ENCODE measurements at regions not wholly inside any gene's neighbourhood (a gene's known extent, or its start where the extent isn't known, plus 50 kb on each side); places are given as distances from the start of the nearest gene placed in this dataset.

GRCh38 chr3:56868706-56869105 lies 67.0 kb upstream of the ARHGEF3 start:
- Histone ChIP-seq H3K36me3 (ENCODE audit: control insufficient read depth, insufficient read depth, low read length) (no peaks in the 10 kb centered on the region), H3K4me1 (ENCODE audit: control insufficient read depth, insufficient read depth, low read length, poor library complexity, severe bottlenecking) (peaks cover 6% of the 10 kb centered on the region), H3K27ac (ENCODE audit: low read depth, low read length, severe bottlenecking) (no peak overlapping the region), H3K4me3 (ENCODE audit: extremely low read depth, insufficient read depth, low read length, poor library complexity, severe bottlenecking) (no peak overlapping the region), H3K9me3 (ENCODE audit: control insufficient read depth, low read length) (no peaks in the 10 kb centered on the region)
- WGBS, 2 experiments (ENCODE audit: insufficient coverage in 2 of 2): 88% methylated on average over 2 of the region's 5 CpGs; no CpG with 5 or more reads in 1 of the 2 experiments

GRCh38 chr3:56867671-56868070 lies 65.9 kb upstream of the ARHGEF3 start:
- WGBS, 2 experiments (ENCODE audit: insufficient coverage in 2 of 2): 84 to 95% methylated on average over 4 of the region's 4 CpGs
- H3K36me3 ChIP-seq (ENCODE audit: control insufficient read depth, insufficient read depth, low read length): no peaks in the 10 kb centered on the region
- H3K27ac ChIP-seq (ENCODE audit: low read depth, low read length, severe bottlenecking): no peak overlapping the region
- no peaks in the 10 kb centered on the region for H3K9me3 ChIP-seq (ENCODE audit: control insufficient read depth, low read length)
- H3K4me3 ChIP-seq (ENCODE audit: extremely low read depth, insufficient read depth, low read length, poor library complexity, severe bottlenecking): no peak overlapping the region
- H3K4me1 ChIP-seq (ENCODE audit: control insufficient read depth, insufficient read depth, low read length, poor library complexity, severe bottlenecking): peaks cover 6% of the 10 kb centered on the region

- 100% methylated on average over 3 of the region's 6 CpGs; no CpG with 5 or more reads in 1 of the 2 experiments for WGBS, 2 experiments (ENCODE audit: insufficient coverage in 2 of 2)
- Histone ChIP-seq H3K4me3 (ENCODE audit: extremely low read depth, insufficient read depth, low read length, poor library complexity, severe bottlenecking) (no peak overlapping the region), H3K9me3 (ENCODE audit: control insufficient read depth, low read length) (no peaks in the 10 kb centered on the region), H3K4me1 (ENCODE audit: control insufficient read depth, insufficient read depth, low read length, poor library complexity, severe bottlenecking) (peaks cover 24% of the 10 kb centered on the region), H3K27ac (ENCODE audit: low read depth, low read length, severe bottlenecking) (no peak overlapping the region), H3K36me3 (ENCODE audit: control insufficient read depth, insufficient read depth, low read length) (no peaks in the 10 kb centered on the region)
These were observed 63.3 kb upstream of the ARHGEF3 start for GRCh38 chr3:56864918-56865524.

- Histone ChIP-seq H3K27ac (ENCODE audit: low read depth, low read length, severe bottlenecking) (no peak overlapping the region), H3K9me3 (ENCODE audit: control insufficient read depth, low read length) (no peaks in the 10 kb centered on the region), H3K4me1 (ENCODE audit: control insufficient read depth, insufficient read depth, low read length, poor library complexity, severe bottlenecking) (peaks cover 19% of the 10 kb centered on the region), H3K4me3 (ENCODE audit: extremely low read depth, insufficient read depth, low read length, poor library complexity, severe bottlenecking) (no peak overlapping the region), H3K36me3 (ENCODE audit: control insufficient read depth, insufficient read depth, low read length) (no peaks in the 10 kb centered on the region)
These were observed 62.3 kb upstream of the ARHGEF3 start for GRCh38 chr3:56864090-56864489.

GRCh38 chr3:56862352-56863062 lies 60.8 kb upstream of the ARHGEF3 start:
- no peaks in the 10 kb centered on the region for H3K36me3 ChIP-seq (ENCODE audit: control insufficient read depth, insufficient read depth, low read length)
- H3K4me3 ChIP-seq (ENCODE audit: extremely low read depth, insufficient read depth, low read length, poor library complexity, severe bottlenecking): no peak overlapping the region
- H3K9me3 ChIP-seq (ENCODE audit: control insufficient read depth, low read length): no peaks in the 10 kb centered on the region
- H3K4me1 ChIP-seq (ENCODE audit: control insufficient read depth, insufficient read depth, low read length, poor library complexity, severe bottlenecking): peaks cover 27% of the 10 kb centered on the region
- WGBS, 2 experiments (ENCODE audit: insufficient coverage in 2 of 2): 83 to 86% methylated on average over 3 to 4 of the region's 6 CpGs
- peak overlapping the region; percentile 73 for H3K27ac ChIP-seq (ENCODE audit: low read depth, low read length, severe bottlenecking)

DNA sequence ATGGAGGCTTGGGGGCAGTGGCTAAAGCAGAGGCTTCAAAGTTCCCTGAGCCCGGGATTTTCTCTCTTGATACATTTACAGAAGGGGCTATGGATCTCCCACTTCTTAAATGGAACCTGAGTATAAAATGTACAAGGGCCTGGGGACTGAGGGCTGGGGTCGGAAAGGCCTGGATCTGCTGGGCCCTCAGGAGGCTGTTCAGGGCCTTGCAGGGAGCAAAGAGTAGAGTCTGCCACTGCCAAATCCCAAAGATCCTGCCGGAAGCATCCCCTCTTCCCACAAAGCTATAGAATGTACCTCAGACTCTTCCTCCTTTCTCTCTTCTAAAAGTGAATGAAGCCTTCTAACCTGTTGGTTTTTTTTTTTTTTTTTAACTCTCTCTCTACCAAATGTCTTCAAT lies 59.8 kb upstream of the ARHGEF3 start:
- Histone ChIP-seq H3K9me3 (ENCODE audit: control insufficient read depth, low read length) (no peaks in the 10 kb centered on the region), H3K4me1 (ENCODE audit: control insufficient read depth, insufficient read depth, low read length, poor library complexity, severe bottlenecking) (peaks cover 32% of the 10 kb centered on the region), H3K4me3 (ENCODE audit: extremely low read depth, insufficient read depth, low read length, poor library complexity, severe bottlenecking) (no peak overlapping the region), H3K36me3 (ENCODE audit: control insufficient read depth, insufficient read depth, low read length) (no peaks in the 10 kb centered on the region), H3K27ac (ENCODE audit: low read depth, low read length, severe bottlenecking) (no peak overlapping the region)
- WGBS, 2 experiments (ENCODE audit: insufficient coverage in 2 of 2): 50 to 63% methylated on average over 2 of the region's 3 CpGs

GRCh38 chr3:56860939-56861338 lies 59.2 kb upstream of the ARHGEF3 start:
- H3K27ac ChIP-seq (ENCODE audit: low read depth, low read length, severe bottlenecking): no peak overlapping the region
- no peak overlapping the region for H3K4me3 ChIP-seq (ENCODE audit: extremely low read depth, insufficient read depth, low read length, poor library complexity, severe bottlenecking)
- WGBS, 2 experiments (ENCODE audit: insufficient coverage in 2 of 2): 71 to 92% methylated on average over 3 of the region's 3 CpGs
- no peaks in the 10 kb centered on the region for H3K9me3 ChIP-seq (ENCODE audit: control insufficient read depth, low read length)
- H3K4me1 ChIP-seq (ENCODE audit: control insufficient read depth, insufficient read depth, low read length, poor library complexity, severe bottlenecking): peaks cover 33% of the 10 kb centered on the region
- H3K36me3 ChIP-seq (ENCODE audit: control insufficient read depth, insufficient read depth, low read length): no peaks in the 10 kb centered on the region

GRCh38 chr3:56860351-56860750 lies 58.6 kb upstream of the ARHGEF3 start:
- no peak overlapping the region for H3K4me3 ChIP-seq (ENCODE audit: extremely low read depth, insufficient read depth, low read length, poor library complexity, severe bottlenecking)
- H3K4me1 ChIP-seq (ENCODE audit: control insufficient read depth, insufficient read depth, low read length, poor library complexity, severe bottlenecking): peaks cover 34% of the 10 kb centered on the region
- H3K27ac ChIP-seq (ENCODE audit: low read depth, low read length, severe bottlenecking): no peak overlapping the region
- H3K36me3 ChIP-seq (ENCODE audit: control insufficient read depth, insufficient read depth, low read length): no peaks in the 10 kb centered on the region
- no peaks in the 10 kb centered on the region for H3K9me3 ChIP-seq (ENCODE audit: control insufficient read depth, low read length)

DNA sequence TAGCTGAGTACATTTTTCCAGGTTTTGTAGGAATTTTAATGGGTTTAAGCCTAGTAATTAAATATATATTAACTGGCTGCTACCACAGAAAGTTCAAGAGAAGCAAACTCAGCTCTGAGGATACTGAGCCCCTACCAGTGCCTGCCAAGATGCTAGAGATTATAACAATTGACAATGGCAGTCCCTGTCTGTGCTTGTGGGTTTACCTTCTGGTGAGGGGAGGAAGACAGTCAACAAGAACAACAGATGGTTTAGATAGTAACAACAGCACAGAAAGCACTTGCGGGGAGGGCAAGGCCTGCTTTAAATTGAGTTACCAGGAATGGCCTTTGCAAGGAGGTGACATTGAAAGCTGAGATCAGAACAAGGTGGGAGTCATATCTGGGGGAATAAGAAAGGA lies 56.6 kb upstream of the ARHGEF3 start:
- Histone ChIP-seq H3K4me1 (ENCODE audit: control insufficient read depth, insufficient read depth, low read length, poor library complexity, severe bottlenecking) (peaks cover 34% of the 10 kb centered on the region), H3K4me3 (ENCODE audit: extremely low read depth, insufficient read depth, low read length, poor library complexity, severe bottlenecking) (no peak overlapping the region), H3K36me3 (ENCODE audit: control insufficient read depth, insufficient read depth, low read length) (no peaks in the 10 kb centered on the region), H3K27ac (ENCODE audit: low read depth, low read length, severe bottlenecking) (no peak overlapping the region), H3K9me3 (ENCODE audit: control insufficient read depth, low read length) (no peaks in the 10 kb centered on the region)
- WGBS, 2 experiments (ENCODE audit: insufficient coverage in 2 of 2): 90 to 100% methylated on average over 1 of the region's 1 CpG

- Histone ChIP-seq H3K4me3 (ENCODE audit: extremely low read depth, insufficient read depth, low read length, poor library complexity, severe bottlenecking) (no peak overlapping the region), H3K9me3 (ENCODE audit: control insufficient read depth, low read length) (no peaks in the 10 kb centered on the region), H3K27ac (ENCODE audit: low read depth, low read length, severe bottlenecking) (no peak overlapping the region), H3K36me3 (ENCODE audit: control insufficient read depth, insufficient read depth, low read length) (no peaks in the 10 kb centered on the region), H3K4me1 (ENCODE audit: control insufficient read depth, insufficient read depth, low read length, poor library complexity, severe bottlenecking) (peaks cover 40% of the 10 kb centered on the region)
- WGBS, 2 experiments (ENCODE audit: insufficient coverage in 2 of 2): 92 to 96% methylated on average over 4 of the region's 4 CpGs
These were observed 55.4 kb upstream of the ARHGEF3 start for GRCh38 chr3:56857178-56857577.

GRCh38 chr3:56856752-56857151 lies 55.0 kb upstream of the ARHGEF3 start:
- no peaks in the 10 kb centered on the region for H3K9me3 ChIP-seq (ENCODE audit: control insufficient read depth, low read length)
- no peak overlapping the region for H3K27ac ChIP-seq (ENCODE audit: low read depth, low read length, severe bottlenecking)
- no peak overlapping the region for H3K4me3 ChIP-seq (ENCODE audit: extremely low read depth, insufficient read depth, low read length, poor library complexity, severe bottlenecking)
- H3K4me1 ChIP-seq (ENCODE audit: control insufficient read depth, insufficient read depth, low read length, poor library complexity, severe bottlenecking): peaks cover 37% of the 10 kb centered on the region
- H3K36me3 ChIP-seq (ENCODE audit: control insufficient read depth, insufficient read depth, low read length): no peaks in the 10 kb centered on the region

All from mesodermal cell (in vitro differentiated cells).